ENCODE measurements at regions not wholly inside any gene's neighbourhood (a gene's known extent, or its start where the extent isn't known, plus 50 kb on each side); places are given as distances from the start of the nearest gene placed in this dataset.
"Not testable (repeated sequence)": the region's sequence is repeated elsewhere in the genome, so short reads cannot be mapped to it uniquely, and the experiment has no call there.

GRCh38 chr1:100820195-100820594 is 74.4 kb downstream of the EXTL2 start:
- not testable (repeated sequence) for TF ChIP-seq CTCF (conservative IDR thresholded peaks at IDR 0.05; ENCODE audit: low read depth, low read length); EZH2 (IDR thresholded peaks at IDR 0.05; ENCODE audit: low read length, unreplicated experiment); EZH2phosphoT487 (IDR thresholded peaks at IDR 0.05; ENCODE audit: borderline replicate concordance, low read length)
